Nephron (organoid): ENCODE measurements at regions not wholly inside any gene's neighbourhood (a gene's known extent, or its start where the extent isn't known, plus 50 kb on each side); places are given as distances from the start of the nearest gene placed in this dataset.

Experiments used
- H3K27ac Mint-ChIP-seq, 3 experiments: 2 replicates each; pipeline ENCODE4 v1.8.0; 2020; ENCODE audit warnings: mixed read lengths in 3 of 3, mild to moderate bottlenecking in 2 of 3, moderate library complexity in 1 of 3
- H3K27me3 Mint-ChIP-seq: 2 replicates; pipeline ENCODE4 v1.8.0; 2021; ENCODE audit warnings: low read depth, mild to moderate bottlenecking, moderate library complexity, mixed read lengths
- H3K36me3 Mint-ChIP-seq: 2 replicates; pipeline ENCODE4 v1.8.0; 2020; ENCODE audit warnings: low read depth, mixed read lengths
- H3K4me1 Mint-ChIP-seq: 2 replicates; pipeline ENCODE4 v1.8.0; 2020; ENCODE audit warnings: mixed read lengths
- H3K4me3 Mint-ChIP-seq, 3 experiments: 2 replicates each; pipeline ENCODE4 v1.8.0; 2020; ENCODE audit warnings: mild to moderate bottlenecking in 3 of 3, mixed read lengths in 3 of 3, moderate library complexity in 2 of 3
- H3K9me3 Mint-ChIP-seq: 2 replicates; pipeline ENCODE4 v1.8.0; 2020; ENCODE audit warnings: mixed read lengths
- TF ChIP-seq, protein P1 (sequence below), 3 experiments: fragments of 200-600 bp; sonication (generic); IDR thresholded peaks; one replicate each; pipeline ENCODE4 v1.5.0; 2021; ENCODE audit warnings: antibody characterized with exemption in 3 of 3; ENCODE audit not compliant: unreplicated experiment in 3 of 3

DNA sequence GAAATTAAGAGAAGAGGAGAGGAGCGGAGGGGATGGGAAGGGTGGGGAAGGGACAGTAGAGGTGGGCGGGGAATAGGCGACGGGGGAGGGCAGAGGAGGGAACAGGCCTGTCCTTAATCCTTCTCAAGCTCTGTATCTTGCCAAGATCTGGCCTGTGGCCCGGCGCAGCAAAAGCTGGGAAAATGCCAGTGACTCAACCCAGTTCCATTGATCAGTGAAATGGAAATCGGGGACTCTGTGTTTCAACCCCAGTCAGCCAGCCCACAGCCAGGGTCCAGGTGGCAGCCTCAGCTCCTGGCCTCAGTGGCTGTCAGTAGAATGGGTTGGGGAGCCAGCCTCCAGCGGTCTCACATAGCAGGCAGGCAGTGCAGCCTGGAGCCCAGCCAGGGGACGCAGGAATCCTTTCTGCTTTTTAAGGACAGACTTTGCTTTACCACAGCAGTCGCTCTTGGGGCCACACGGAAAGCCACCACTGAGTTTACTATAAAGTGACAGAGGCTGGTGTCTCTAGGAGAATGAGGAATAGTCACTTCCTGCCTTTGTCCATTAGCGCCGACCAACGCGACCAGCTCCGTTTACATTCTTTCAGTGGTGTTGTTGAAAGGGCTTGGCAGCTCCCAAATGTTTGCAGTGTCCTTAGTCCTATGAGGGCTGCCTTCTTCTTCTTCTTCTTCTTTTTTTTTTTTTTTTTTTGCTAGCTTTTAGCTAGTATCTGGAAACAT, 128.0 kb downstream of the RIN2 start:
- Mint-ChIP-seq H3K27me3 (no peaks in the 10 kb centered on the region), H3K9me3 (no peaks in the 10 kb centered on the region), H3K4me3 (no peak overlapping the region), H3K36me3 (peaks cover 17% of the 10 kb centered on the region), H3K4me1 (peaks cover 52% of the 10 kb centered on the region), H3K27ac (peak overlapping the region in 2 of 3 experiments; percentile 64 to 67)
- TF ChIP-seq, protein P1, sequence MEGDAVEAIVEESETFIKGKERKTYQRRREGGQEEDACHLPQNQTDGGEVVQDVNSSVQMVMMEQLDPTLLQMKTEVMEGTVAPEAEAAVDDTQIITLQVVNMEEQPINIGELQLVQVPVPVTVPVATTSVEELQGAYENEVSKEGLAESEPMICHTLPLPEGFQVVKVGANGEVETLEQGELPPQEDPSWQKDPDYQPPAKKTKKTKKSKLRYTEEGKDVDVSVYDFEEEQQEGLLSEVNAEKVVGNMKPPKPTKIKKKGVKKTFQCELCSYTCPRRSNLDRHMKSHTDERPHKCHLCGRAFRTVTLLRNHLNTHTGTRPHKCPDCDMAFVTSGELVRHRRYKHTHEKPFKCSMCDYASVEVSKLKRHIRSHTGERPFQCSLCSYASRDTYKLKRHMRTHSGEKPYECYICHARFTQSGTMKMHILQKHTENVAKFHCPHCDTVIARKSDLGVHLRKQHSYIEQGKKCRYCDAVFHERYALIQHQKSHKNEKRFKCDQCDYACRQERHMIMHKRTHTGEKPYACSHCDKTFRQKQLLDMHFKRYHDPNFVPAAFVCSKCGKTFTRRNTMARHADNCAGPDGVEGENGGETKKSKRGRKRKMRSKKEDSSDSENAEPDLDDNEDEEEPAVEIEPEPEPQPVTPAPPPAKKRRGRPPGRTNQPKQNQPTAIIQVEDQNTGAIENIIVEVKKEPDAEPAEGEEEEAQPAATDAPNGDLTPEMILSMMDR (IDR thresholded peaks at IDR 0.05; ENCODE audit: unreplicated experiment in 3 of 3): no peak

GRCh38 chr20:19886661-19887288, 128.7 kb downstream of the RIN2 start:
- Mint-ChIP-seq H3K4me3 (peak overlapping the region in 2 of 3 experiments; percentile 20 to 26), H3K4me1 (peaks cover 54% of the 10 kb centered on the region), H3K27ac (peak overlapping the region in 2 of 3 experiments; percentile 64 to 67), H3K9me3 (no peaks in the 10 kb centered on the region), H3K27me3 (no peaks in the 10 kb centered on the region), H3K36me3 (peaks cover 24% of the 10 kb centered on the region)
- TF ChIP-seq, protein P1 (IDR thresholded peaks at IDR 0.05; ENCODE audit: unreplicated experiment in 3 of 3): no peak

GRCh38 chr20:19887556-19888268, 129.4 kb upstream of the NAA20 start:
- peaks cover 3% of the 10 kb centered on the region for H3K9me3 Mint-ChIP-seq
- no peaks in the 10 kb centered on the region for H3K27me3 Mint-ChIP-seq
- peak overlapping the region; percentile 73 to 95 (median 86) for H3K27ac Mint-ChIP-seq
- H3K36me3 Mint-ChIP-seq: peaks cover 26% of the 10 kb centered on the region
- peak overlapping the region in 1 of 3 experiments; percentile 12 for H3K4me3 Mint-ChIP-seq
- peaks cover 54% of the 10 kb centered on the region for H3K4me1 Mint-ChIP-seq
- TF ChIP-seq, protein P1 (IDR thresholded peaks at IDR 0.05; ENCODE audit: unreplicated experiment in 3 of 3): no peak

DNA sequence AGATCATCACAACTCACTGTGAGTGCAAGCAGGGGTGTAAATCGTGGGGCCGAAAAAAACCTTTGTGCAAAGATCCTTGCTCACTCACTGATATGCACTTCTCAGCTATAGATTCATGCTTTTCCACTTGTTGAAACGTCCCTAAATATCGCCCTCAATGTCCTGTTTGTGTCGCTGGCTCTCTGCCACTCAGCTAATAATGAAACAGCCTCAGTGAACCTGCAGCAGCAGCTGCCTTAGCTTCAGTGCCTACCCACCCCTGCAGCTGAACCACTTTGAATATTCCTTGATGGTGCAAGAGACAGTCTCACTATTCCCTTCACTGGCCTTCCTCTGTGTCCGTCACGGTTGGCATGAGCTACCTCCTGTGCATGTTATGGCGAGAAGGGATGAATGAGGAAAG, 128.9 kb upstream of the NAA20 start:
- Mint-ChIP-seq H3K27me3 (no peaks in the 10 kb centered on the region), H3K4me1 (peaks cover 54% of the 10 kb centered on the region), H3K4me3 (peak overlapping the region in 2 of 3 experiments; percentile 19 to 58), H3K9me3 (peaks cover 3% of the 10 kb centered on the region), H3K27ac (peak overlapping the region; percentile 73 to 95 (median 86)), H3K36me3 (peaks cover 30% of the 10 kb centered on the region)
- TF ChIP-seq, protein P1 (IDR thresholded peaks at IDR 0.05; ENCODE audit: unreplicated experiment in 3 of 3): no peak

DNA sequence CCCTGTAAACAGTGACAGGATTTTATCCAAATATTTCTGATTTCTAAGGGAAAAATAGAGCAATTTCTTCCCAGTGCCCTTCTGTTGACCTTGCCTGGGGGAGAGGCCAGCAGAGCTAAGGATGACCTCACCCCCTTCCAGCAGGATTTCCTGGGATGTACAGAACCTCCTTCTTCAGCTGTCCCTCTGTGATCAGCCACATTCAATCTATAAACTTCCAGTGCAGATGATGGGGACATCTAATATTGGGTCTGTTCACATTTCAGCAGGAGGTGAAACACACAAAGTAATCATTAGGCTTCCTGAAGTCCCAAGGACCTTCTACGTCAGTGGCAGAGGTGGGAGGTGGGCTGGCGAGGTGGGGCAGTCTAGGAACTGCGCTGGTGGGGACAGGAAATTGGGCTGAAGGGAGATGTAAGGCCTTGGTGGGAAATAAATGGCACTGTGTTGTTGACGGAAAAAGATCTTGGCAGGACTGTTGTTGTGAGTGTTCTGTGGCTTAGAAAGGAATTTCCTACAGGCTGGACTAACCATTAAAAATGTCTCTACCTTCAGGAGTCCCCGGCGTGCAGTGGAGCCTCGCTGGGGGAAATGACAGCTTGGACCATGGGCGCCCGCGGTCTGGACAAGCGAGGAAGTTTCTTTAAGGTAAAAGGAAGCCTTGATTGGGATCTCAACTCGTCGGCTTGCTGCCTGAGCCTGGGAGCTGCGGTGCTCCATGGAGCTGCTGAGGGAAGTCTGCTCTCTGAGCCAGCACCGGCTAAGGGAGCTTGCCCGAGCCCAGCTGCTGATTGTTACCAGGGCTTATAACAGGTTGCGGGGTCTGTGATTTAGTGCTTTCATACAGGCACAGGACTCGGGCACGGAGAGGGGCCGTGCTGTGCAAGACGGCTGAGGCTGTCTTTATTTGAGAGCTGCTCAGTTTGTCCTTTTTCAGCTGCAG, 127.9 kb upstream of the NAA20 start:
- TF ChIP-seq, protein P1 (IDR thresholded peaks at IDR 0.05; ENCODE audit: unreplicated experiment in 3 of 3): no peak
- Mint-ChIP-seq H3K4me3 (peak overlapping the region; percentile 34 to 41 (median 40)), H3K9me3 (peaks cover 3% of the 10 kb centered on the region), H3K36me3 (peaks cover 39% of the 10 kb centered on the region), H3K4me1 (peaks cover 54% of the 10 kb centered on the region), H3K27ac (peak overlapping the region; percentile 86 to 95 (median 86)), H3K27me3 (no peaks in the 10 kb centered on the region)
